HG03469 (cell line): ENCODE measurements at regions not wholly inside any gene's neighbourhood (a gene's known extent, or its start where the extent isn't known, plus 50 kb on each side); places are given as distances from the start of the nearest gene placed in this dataset.
A peak's percentile ranks its signal among the peaks of the same experiment; 100 is the strongest.
"Not testable (repeated sequence)": the region's sequence is repeated elsewhere in the genome, so short reads cannot be mapped to it uniquely, and the experiment has no call there.

Source experiments
- ATAC-seq: cut with Tn5 transposase; IDR thresholded peaks from one replicate; pipeline ENCODE4 v1.9.1; 2021; ENCODE audit warnings: mild to moderate bottlenecking, moderate library complexity, moderate number of reproducible peaks; ENCODE audit not compliant: unreplicated experiment

DNA sequence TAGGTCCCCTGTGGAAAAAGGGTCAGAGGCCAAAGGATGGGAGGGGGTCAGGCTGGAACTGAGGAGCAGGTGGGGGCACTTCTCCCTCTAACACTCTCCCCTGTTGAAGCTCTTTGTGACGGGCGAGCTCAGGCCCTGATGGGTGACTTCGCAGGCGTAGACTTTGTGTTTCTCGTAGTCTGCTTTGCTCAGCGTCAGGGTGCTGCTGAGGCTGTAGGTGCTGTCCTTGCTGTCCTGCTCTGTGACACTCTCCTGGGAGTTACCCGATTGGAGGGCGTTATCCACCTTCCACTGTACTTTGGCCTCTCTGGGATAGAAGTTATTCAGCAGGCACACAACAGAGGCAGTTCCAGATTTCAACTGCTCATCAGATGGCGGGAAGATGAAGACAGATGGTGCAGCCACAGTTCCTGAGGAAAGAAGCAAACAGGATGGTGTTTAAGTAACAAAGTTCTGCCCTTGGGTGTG, 165.8 kb downstream of the RPIA start:
- ATAC-seq, result no peak

DNA sequence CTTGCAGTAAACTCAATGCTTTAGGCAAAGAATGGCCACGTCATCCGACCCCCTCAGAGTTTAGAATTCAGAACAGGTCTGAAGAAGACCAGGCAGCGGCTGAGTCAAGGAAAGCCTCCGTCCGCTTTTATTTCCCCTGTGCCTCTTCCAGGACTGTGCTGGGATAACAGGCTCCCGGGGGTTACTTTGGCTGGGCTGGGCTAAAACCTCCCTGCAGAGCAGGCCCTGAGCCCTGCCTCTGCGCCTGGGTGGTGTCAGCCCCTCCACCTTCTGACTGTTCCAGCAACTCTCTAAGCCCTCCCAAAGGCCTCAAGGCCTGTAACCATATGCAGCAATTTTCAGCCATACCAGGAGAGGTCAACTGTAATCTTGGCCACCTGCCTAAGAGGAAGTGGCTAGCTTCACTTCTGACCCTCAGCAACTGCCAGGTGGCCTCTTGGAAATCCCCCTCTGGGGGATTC, 166.5 kb downstream of the RPIA start:
- peak; percentile 28 for ATAC-seq

DNA sequence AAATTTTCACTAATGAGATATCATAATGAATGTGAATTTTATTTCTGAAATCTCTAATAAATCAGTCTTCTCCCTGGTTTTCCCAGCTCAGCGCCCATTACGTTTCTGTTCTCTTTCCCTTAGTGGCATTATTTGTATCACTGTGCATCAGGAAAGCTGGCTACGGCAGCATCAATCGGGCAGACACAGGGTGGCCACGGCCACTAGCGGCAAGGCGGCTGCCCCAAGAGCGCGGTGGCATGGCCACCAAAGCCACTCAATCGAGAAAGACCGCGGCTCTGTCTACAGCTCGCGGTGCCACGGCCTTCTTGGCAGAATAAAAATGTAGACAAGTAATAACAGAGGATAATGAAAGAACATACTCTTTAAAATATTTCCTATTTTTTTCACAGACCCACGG, 168.0 kb downstream of the RPIA start:
- no peak for ATAC-seq

DNA sequence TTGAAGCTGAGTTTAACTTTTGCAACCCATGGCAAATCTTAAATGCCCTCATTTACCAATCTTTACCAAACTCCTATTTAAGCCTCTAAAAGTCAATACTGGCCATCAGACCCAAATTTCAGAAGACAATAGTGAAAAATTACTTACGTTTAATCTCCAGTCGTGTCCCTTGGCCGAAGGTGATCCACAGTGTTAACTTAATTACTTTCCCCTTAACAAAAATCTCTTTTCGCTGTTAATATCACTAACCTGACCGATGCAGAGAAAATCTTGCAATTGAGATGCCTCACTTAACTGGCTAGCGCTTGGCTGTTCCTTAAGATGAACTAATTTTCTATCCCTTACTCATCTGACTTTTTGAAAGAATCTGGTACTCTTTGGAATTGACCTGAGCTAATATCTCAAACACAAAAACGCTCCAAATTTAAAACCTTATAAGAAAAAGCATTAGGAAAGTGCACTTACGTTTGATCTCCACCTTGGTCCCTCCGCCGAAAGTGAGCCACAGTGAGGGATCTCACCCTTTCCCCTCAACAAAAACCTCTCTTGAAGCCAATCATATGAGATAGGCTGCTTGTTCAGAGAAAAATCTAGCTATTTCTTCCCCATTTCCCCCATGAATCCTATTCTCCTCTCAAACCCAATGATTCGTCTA, 169.1 kb downstream of the RPIA start:
- no peak for ATAC-seq

DNA sequence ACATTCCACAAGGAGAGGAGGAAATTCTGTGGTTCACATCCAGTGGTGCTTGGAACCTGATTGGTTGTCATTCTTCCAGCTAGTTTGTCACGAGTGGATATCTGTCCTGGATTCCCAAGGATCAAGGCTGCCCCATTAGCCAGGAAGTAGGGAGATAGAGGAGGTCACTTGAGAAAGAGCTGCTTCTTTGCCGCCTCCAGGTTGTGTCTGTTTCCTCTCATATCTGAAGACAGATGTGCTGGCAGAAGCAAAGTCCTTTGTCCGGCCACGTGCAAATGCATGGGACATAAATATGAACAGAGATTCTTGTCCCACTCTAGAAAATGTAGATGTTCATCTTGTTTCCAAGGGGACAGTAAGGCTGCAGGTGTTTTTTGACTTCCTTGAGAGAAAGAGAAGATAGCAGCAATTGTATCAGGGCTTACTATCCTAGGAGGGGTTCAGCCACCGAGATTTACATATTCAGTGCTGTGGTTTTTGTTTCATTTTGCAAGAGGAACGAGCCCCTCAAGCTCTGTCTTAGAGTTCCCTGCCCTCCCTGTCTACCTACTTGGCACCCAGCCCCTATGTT, 174.4 kb downstream of the RPIA start:
- ATAC-seq, result no peak

DNA sequence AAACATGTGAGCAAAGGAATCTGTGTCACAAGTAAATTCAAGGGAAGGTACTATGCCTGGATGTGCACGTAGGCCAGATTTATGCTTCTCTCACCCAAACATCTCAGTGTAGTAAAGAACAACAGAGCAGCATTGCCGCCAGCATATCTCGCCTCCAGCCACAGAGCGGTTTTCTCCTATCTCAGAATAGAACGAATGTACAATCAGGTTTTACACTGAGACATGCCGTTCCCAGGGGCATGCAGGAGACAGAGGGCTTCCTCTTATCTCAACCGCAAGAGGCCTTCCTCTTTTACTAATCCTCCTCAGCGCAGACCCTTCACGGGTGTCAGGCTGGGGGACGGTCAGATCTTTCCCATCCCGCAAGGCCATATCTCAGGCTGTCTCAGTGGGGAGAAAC, 175.3 kb downstream of the RPIA start:
- no peak for ATAC-seq

DNA sequence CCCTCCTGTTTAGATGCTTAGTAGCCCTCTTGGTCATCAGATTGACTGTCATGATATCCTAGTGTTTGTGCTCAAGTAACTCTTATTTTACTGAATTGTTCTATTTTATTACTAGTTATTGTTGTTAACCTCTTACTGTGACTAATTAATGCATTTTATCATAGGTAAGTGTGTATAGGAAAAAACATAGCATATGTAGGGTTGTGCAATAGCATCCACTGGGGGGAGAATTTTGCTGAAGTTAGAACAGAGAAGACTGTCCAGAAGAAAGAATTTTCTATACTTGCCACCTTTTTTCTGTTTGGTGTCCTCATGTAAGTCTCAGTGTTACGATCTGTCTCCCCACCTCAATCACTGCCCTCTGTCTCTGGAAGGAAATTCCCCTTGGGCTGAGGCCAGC, 177.4 kb downstream of the RPIA start:
- ATAC-seq, result no peak

DNA sequence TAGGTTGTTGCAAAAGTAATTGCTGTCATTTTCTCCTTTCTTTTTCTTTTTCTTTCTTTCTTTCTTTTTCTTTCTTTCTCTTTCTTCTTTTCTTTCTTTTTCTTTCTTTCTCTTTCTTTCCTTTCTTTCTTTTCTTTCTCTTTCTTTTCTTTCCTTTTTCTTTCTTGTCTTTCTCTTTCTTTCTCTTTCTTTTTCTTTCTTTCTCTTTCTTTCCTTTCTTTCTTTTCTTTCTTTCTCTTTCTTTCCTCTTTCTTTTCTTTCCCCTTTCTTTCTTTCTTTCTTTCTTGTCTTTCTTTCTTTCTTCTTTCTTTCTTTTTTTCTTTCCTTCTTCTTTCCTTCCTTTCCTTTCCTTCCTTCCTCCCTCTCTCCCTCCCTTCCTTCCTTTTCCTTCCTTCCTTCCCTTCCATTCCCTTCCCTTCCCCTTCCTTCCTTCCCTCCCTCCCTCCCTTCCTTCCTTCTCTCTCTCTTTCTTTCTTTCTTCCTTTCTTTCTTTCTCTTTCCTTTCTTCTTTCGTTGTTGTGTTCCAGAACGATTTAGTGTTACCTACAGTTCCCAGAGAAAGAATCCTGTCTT, 178.9 kb downstream of the RPIA start:
- no peak for ATAC-seq

DNA sequence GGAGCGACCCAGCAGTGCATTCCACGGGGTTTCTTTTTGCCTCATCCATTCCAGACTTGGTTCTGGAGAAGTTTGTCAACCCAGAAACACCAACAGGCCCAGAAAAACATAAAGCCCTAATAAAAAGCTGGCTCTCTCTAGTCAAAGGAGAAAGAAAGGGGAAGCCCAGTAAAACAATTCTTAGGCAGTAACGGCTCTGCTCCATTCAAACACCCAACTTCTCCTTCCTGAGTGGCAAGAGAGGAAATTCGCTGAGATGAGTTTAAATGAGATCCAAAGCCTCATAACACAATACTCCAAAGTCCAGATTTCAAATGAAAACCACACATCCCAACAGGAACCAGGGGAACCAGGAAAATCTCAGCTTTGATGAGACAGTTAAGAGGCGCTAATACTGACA, 179.9 kb downstream of the RPIA start:
- no peak for ATAC-seq

DNA sequence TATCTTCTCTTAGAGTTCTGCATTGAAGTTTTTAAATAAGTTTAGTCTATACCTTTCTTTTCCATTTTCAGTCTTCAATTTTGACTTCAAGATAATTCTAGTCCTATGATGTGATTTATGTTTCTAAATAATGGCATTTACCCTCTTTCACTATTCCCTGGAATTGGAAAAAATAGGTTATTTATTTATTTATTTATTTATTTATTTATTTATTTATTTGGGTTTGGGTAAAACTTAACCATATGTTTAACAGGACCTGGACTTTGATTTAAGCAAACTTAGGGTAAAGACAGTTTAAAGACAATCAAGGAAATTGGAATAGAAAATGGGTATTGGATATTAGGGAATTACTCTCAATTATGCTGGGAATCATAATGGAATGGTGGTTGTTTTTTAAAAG, 182.1 kb downstream of the RPIA start:
- ATAC-seq, result no peak

DNA sequence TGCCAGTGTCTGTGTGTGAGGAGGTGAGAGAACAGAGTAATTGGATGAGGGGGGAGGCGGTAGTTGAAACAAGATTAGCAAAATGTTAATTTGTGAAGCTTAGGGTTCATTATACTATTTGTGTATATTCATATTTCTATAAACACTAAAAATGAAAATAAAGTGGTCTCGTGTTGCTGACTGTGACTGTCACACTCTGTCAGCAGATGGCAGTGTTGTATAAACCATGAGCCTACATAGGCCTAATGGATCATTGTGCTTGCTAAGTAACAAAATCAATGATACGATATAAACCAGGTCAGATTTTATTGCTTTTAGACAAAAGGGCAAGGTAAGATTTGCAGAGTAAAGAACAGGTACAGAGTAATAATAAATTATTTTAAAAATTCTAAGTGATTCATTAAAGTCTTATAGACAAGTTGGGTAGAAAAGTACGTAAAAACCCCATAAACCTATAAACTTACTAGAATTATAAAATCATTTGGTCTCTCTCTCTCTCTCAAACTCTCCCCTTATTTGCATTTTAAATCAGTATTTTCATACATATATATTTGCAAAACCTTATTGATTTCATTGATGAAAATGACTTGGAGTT, 182.7 kb downstream of the RPIA start:
- no peak for ATAC-seq

DNA sequence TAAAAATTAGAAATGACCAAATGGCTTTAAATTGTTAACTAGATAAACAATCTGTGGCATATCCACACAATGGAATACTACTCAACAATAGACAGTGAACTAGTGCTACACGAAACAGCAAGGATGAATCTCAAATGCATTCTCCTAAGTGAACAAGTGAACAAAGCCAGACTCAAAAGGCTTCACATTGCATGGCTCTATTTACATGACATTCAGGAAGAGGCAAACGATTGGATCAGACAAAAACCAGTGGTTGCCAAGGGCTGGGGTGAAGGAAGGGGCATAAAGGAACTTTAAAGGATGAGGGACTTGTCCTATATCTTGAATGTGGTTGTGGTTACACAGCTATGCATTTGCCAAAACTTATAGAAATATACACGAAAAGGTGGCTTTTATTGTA, 184.3 kb downstream of the RPIA start:
- no peak for ATAC-seq

DNA sequence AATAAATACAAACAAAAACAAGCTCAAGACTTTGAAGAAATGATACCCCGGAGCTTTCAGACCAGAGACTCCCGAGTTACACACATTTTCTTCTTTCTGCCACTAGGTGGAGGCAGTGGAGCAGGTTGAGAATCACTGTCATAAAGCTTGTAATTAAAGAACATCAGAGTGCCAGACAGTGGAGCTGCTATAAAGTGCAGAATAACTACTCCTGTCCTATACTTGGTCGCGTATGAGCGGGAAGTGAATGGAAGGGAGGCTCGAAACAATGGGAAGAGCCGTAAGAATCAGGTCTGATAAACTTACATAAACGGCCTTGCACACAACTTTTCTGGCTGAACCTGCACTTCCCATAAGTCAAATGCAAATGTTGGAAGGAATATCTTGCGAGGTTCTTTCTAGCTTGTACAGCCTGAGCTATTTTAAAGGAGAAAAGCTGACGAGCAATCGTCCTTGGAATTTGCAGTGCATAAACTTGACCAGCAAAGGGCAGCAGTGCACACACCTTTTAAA, 189.0 kb downstream of the RPIA start:
- ATAC-seq, result no peak

DNA sequence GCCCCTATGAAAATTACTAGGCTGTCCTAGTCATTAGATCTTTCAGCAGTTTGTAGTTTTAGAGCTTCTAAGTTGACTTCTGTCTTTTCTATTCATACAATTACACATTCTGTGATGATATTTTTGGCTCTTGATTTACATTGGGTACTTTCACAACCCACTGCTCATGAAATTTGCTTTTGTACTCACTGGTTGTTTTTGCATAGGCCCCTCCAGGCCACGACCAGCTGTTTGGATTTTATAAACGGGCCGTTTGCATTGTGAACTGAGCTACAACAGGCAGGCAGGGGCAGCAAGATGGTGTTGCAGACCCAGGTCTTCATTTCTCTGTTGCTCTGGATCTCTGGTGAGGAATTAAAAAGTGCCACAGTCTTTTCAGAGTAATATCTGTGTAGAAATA, 193.8 kb downstream of the RPIA start:
- no peak for ATAC-seq

DNA sequence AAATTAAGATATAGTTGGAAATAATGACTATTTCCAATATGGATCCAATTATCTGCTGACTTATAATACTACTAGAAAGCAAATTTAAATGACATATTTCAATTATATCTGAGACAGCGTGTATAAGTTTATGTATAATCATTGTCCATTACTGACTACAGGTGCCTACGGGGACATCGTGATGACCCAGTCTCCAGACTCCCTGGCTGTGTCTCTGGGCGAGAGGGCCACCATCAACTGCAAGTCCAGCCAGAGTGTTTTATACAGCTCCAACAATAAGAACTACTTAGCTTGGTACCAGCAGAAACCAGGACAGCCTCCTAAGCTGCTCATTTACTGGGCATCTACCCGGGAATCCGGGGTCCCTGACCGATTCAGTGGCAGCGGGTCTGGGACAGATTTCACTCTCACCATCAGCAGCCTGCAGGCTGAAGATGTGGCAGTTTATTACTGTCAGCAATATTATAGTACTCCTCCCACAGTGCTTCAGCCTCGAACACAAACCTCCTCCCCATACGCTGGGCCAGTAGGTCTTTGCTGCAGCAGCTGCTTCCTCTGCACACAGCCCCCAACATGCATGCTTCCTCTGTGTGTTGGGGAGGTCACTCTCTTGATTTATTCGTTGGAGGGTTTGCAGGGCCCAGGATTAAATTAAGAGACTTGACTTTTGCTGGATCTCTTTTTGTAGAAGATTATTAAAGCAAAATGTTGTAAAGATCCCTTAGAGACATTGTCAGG, 194.4 kb downstream of the RPIA start:
- no peak for ATAC-seq

DNA sequence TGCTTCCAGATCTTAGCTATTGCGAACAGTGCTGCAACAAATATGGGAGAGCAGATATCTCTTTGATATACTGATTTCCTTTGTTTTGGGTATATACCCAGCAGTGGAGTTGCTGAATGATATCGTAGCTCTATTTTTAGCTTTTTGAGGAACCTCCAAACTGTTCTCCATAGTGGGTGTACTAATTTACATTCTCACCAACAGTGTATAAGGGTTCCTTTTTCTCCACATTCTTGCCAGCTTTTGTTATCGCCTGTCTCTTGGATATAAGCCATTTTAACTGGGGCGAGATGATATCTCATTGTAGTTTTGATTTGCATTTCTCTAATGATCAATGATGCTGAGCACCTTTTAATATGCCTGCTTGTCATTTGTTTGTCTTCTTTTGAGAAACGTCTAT, 196.0 kb downstream of the RPIA start:
- not testable (repeated sequence) for ATAC-seq

DNA sequence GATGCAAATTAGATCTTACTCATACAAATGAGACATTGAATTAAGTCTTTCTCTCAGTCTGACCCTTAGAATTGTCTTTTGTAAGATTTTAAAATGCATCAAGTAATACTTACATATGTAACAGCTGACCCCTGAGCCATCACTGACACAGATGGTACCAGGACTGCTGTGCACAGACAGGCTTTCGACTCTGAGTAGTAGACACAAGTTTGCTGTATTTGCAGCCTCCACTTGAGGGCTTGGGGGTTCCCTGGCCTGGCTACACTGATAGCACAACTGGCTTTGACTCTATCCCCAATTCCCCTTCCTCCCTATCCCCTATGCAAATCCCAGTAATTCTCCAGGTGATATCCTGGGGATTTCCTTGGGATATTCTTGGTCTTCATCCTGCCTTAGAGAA, 200.7 kb downstream of the RPIA start:
- no peak for ATAC-seq

DNA sequence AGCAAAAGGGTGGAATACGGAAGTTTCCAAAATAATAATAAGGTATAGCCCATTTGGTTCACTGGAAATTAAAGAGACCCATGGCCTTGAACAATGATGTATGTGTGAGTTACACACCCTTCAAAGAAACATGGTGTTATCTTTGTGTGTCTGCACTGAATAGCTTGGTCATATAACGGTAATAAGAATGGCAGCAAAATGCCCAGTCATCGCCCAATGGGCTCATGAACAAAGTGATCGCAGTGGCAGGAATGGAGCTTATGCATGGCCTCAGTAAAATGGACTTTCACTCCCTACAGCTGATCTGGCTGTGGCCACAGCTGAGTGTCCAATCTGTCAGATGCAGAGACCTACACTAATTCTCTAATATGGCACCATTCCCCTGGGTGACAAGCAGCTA, 201.3 kb downstream of the RPIA start:
- no peak for ATAC-seq

DNA sequence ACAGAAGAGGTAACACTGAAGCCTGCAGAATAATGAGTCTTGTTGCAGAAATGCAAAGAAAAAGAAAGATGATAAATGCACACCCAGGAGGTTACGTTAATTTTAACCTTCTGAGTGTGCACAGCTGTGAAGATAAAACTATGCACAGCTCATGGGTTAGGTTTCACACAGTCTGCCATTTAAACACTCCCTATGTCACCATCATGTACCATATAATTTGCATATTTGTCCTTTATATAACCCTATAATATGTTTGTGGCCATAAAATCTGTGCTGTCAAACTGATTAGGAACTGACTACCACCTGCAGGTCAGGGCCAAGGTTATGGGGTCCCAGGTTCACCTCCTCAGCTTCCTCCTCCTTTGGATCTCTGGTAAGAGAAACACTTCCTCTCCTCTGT, 205.5 kb downstream of the RPIA start:
- ATAC-seq, result no peak

DNA sequence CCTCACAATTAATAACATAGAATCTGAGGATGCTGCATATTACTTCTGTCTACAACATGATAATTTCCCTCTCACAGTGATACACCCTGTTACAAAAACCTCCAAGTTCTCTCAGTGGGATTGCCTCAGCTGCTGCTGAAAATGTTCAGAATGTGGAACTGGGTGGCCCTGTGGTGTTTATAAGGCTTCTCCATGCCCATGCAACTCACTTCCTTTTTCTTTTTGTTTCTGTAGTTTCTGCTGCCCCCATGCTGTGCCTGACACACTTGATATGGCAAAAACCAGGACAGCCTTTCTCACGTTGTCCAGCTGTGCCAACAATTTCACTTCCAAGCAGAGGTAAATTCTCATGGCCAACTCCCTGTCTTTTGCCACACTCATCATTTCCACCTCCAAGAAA, 206.2 kb downstream of the RPIA start:
- no peak for ATAC-seq

DNA sequence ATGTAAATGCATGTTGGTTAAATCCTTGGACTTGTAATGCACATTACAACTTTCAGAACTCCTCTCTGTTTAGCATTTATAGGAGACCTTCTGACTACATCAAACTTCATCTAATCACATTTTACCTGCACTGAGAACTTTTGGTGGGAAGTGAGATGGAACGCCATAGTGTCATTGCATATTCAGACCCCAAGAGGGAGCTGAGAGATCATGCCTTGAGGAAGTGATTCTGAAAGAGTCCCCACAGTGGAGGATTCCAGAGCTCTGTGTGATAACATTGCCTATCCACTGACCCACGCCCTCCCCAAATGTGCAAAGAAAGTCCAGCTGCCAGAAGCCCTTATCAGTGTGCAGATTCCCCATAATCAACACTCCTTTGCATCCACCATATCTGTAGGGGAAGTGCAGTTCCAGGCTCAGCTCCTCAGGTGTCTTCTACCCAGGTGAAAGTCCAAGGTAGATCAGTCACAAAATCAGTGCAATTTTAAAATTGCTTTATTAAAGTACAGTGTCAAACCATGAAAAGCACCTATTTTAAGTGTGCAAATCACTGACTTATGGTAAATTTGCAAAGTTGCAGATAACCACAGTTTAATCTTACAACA, 212.4 kb downstream of the RPIA start:
- ATAC-seq, result no peak
